GM23248 (cell line): ENCODE measurements at regions not wholly inside any gene's neighbourhood (a gene's known extent, or its start where the extent isn't known, plus 50 kb on each side); places are given as distances from the start of the nearest gene placed in this dataset.

Source experiments
- DNase-seq: peaks from one replicate; pipeline ENCODE4 v3.0.0-alpha.2; 2015
- H2AFZ ChIP-seq: fragments of 200-600 bp; sonication (generic); 2 replicates; pipeline ENCODE4 v1.6.1; 2016; ENCODE audit warnings: antibody characterized with exemption
- H3F3A ChIP-seq: fragments of 200-600 bp; sonication (generic); 2 replicates; pipeline ENCODE4 v1.6.1; 2016; ENCODE audit warnings: mild to moderate bottlenecking, antibody characterized with exemption, mixed run types; ENCODE audit not compliant: insufficient read depth
- H3K27ac ChIP-seq: fragments of 200-600 bp; sonication (generic); 2 replicates; pipeline ENCODE4 v1.5.1; 2016; ENCODE audit warnings: mild to moderate bottlenecking
- H3K27me3 ChIP-seq: fragments of 200-600 bp; sonication (generic); replicated peaks from 2 replicates; pipeline ENCODE4 v1.6.1; 2016; ENCODE audit warnings: mild to moderate bottlenecking; ENCODE audit not compliant: insufficient read depth
- H3K36me3 ChIP-seq: fragments of 200-600 bp; sonication (generic); 2 replicates; pipeline ENCODE4 v1.6.1; 2016; ENCODE audit warnings: low read depth, mild to moderate bottlenecking
- H3K4me1 ChIP-seq: fragments of 200-600 bp; sonication (generic); 2 replicates; pipeline ENCODE4 v1.6.1; 2016; ENCODE audit warnings: mild to moderate bottlenecking; ENCODE audit not compliant: insufficient read depth
- H3K4me2 ChIP-seq: fragments of 200-600 bp; sonication (generic); one replicate; pipeline ENCODE4 v1.6.1; 2016; ENCODE audit warnings: mild to moderate bottlenecking; ENCODE audit not compliant: unreplicated experiment
- H3K4me3 ChIP-seq: fragments of 200-600 bp; sonication (generic); 2 replicates; pipeline ENCODE4 v1.5.1; 2016; ENCODE audit warnings: mild to moderate bottlenecking
- H3K79me2 ChIP-seq: fragments of 200-600 bp; sonication (generic); 2 replicates; pipeline ENCODE4 v1.6.1; 2016; ENCODE audit warnings: mild to moderate bottlenecking; ENCODE audit not compliant: insufficient read depth
- H3K9ac ChIP-seq: fragments of 200-600 bp; sonication (generic); 2 replicates; pipeline ENCODE4 v1.6.1; 2016; ENCODE audit warnings: mild to moderate bottlenecking
- H3K9me2 ChIP-seq: fragments of 200-600 bp; sonication (generic); 2 replicates; pipeline ENCODE4 v1.6.1; 2016; ENCODE audit warnings: mixed run types, mild to moderate bottlenecking, moderate library complexity; ENCODE audit not compliant: insufficient read depth
- H3K9me3 ChIP-seq: fragments of 200-600 bp; sonication (generic); one replicate; pipeline ENCODE4 v1.6.1; 2017; ENCODE audit warnings: low read depth
- H4K20me1 ChIP-seq: fragments of 200-600 bp; sonication (generic); 2 replicates; pipeline ENCODE4 v1.6.0; 2016; ENCODE audit not compliant: insufficient read depth
- EZH2 ChIP-seq: fragments of 200-600 bp; sonication (generic); IDR thresholded peaks from 2 replicates; pipeline ENCODE4 v1.6.1; 2018; ENCODE audit warnings: antibody characterized with exemption, mild to moderate bottlenecking; ENCODE audit not compliant: insufficient read depth, poor library complexity, severe bottlenecking
- EZH2phosphoT487 ChIP-seq: fragments of 200-600 bp; sonication (generic); IDR thresholded peaks from 2 replicates; pipeline ENCODE4 v1.6.1; 2018; ENCODE audit warnings: antibody characterized with exemption, moderate library complexity, mild to moderate bottlenecking, low read depth; ENCODE audit not compliant: insufficient read depth
- WGBS, 2 experiments: methylation state at CpG; one replicate each; pipeline ENCODE4 v1.1.6; 2015 to 2017; ENCODE audit warnings: low lambda C conversion rate in 2 of 2, low coverage in 1 of 2; ENCODE audit errors: missing lambda C conversion rate in 2 of 2; 5-methylcytosine and 5-hydroxymethylcytosine counted together
- in situ Hi-C: fragments of 300-500 bp; cut with MboI; formaldehyde crosslinking; loops from 2 replicates; pipeline ENCODE4 v1.15.0; 2020

DNA sequence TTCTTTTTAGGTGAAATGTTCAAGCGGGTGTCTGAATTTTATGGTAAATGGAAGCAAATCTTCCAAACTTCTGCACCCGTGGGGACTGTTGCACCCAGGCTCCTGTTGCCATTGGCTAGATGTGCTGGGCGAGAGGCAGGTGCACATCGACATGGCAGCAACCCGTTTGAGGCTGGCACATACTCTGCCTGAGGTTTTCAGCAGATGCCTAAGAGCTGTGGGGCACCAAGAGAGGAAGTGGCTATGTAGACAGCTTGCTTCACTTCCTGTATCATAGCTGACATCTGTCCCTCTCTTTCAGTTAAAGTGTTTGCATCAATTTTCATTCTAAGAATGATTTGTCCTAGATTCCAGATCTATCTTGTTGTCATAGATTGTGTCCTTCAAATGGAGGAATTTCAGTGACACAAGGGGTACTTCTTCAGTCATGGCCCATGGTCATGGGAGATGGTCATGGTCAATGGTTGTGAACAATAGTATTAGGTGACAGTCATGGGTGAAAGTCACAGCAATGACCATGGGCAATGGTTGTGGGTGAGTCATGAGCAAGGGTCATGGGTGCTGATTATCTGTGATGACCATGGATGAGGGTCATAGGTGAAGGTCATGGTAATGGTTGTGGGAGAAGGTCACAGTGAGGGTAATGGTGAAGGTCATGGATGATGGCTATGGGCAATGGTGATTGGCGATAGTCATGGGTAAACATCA, 115.1 kb upstream of the IRX4 start:
- no peaks in the 10 kb centered on the region for H3K9me3 ChIP-seq
- TF ChIP-seq EZH2phosphoT487 (no peak), EZH2 (no peak)
- H3K79me2 ChIP-seq = no peaks in the 10 kb centered on the region
- H3K4me2 ChIP-seq = no peak overlapping the region
- no peaks in the 10 kb centered on the region for H3K4me1 ChIP-seq
- no peak overlapping the region for H3K27ac ChIP-seq
- H4K20me1 ChIP-seq = no peaks in the 10 kb centered on the region
- in situ Hi-C loops = no loop called here
- no peak overlapping the region for H3K9ac ChIP-seq
- H3K4me3 ChIP-seq = no peak overlapping the region
- H2AFZ ChIP-seq = no peak overlapping the region
- DNase-seq = no peak
- no peaks in the 10 kb centered on the region for H3K9me2 ChIP-seq
- WGBS, 2 experiments = 22 to 23% methylated on average over 6 of the region's 6 CpGs
- no peaks in the 10 kb centered on the region for H3K27me3 ChIP-seq
- no peaks in the 10 kb centered on the region for H3K36me3 ChIP-seq
- H3F3A ChIP-seq = no peaks in the 10 kb centered on the region

DNA sequence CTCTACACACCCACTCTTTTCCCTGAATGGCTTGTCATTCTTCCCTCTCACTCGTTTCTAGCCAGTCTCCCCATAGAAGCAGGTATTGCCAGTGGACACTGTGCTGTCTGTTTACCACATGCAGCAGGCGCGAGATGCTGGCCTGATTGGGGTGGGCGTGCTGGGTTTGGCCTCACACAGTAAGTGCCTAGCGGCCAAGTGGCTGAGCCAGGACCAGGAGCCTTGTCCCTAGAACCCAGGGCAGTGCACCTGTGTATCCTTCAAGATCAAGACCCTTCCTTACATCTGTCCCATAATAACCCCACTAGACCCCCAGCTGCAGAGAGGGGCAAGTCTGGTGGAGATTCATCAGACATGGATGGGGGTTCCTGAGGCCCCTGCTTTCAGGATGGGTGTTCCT, 112.8 kb upstream of the IRX4 start:
- Histone ChIP-seq H3K79me2 (no peaks in the 10 kb centered on the region), H3K4me3 (no peak overlapping the region), H3K27me3 (no peaks in the 10 kb centered on the region), H3K27ac (no peak overlapping the region), H3K9me2 (no peaks in the 10 kb centered on the region), H3K4me2 (no peak overlapping the region), H2AFZ (no peak overlapping the region), H3K9ac (no peak overlapping the region), H3K9me3 (no peaks in the 10 kb centered on the region), H4K20me1 (no peaks in the 10 kb centered on the region), H3F3A (no peaks in the 10 kb centered on the region), H3K4me1 (no peaks in the 10 kb centered on the region), H3K36me3 (no peaks in the 10 kb centered on the region)
- WGBS, 2 experiments = 31 to 40% methylated on average over 5 of the region's 5 CpGs
- DNase-seq = no peak
- TF ChIP-seq EZH2 (no peak), EZH2phosphoT487 (no peak)
- in situ Hi-C loops = no loop called here

DNA sequence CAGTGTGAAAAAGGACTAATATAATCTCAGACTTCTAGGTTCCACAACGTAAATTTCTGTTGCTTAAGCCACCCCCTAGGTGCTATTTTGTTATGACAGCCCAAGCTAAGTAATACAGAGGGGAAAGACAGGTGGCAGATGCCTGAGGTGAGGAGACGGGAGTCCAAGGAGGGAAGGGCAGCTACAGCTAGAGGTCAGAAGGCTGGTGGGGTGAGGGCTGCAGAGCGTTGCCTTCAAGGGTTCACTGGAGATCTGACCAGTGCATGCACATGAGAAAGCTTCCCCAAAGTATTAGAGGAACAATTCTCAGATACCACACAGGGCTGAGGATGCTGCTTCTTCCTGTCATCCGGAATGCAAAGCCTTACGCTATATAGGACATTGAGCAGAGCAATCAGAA, 104.7 kb upstream of the IRX4 start:
- no peaks in the 10 kb centered on the region for H3K36me3 ChIP-seq
- 13 to 20% methylated on average over 5 of the region's 5 CpGs for WGBS, 2 experiments
- no peak for DNase-seq
- H3K4me2 ChIP-seq = no peak overlapping the region
- TF ChIP-seq EZH2 (no peak), EZH2phosphoT487 (no peak)
- H3K4me3 ChIP-seq = no peak overlapping the region
- H3K79me2 ChIP-seq = no peaks in the 10 kb centered on the region
- no peaks in the 10 kb centered on the region for H3K9me3 ChIP-seq
- in situ Hi-C loops = no loop called here
- no peaks in the 10 kb centered on the region for H3K4me1 ChIP-seq
- H3K9me2 ChIP-seq = no peaks in the 10 kb centered on the region
- H2AFZ ChIP-seq = no peak overlapping the region
- H3K9ac ChIP-seq = no peak overlapping the region
- no peaks in the 10 kb centered on the region for H4K20me1 ChIP-seq
- H3K27ac ChIP-seq = no peak overlapping the region
- H3K27me3 ChIP-seq = no peaks in the 10 kb centered on the region
- no peaks in the 10 kb centered on the region for H3F3A ChIP-seq

DNA sequence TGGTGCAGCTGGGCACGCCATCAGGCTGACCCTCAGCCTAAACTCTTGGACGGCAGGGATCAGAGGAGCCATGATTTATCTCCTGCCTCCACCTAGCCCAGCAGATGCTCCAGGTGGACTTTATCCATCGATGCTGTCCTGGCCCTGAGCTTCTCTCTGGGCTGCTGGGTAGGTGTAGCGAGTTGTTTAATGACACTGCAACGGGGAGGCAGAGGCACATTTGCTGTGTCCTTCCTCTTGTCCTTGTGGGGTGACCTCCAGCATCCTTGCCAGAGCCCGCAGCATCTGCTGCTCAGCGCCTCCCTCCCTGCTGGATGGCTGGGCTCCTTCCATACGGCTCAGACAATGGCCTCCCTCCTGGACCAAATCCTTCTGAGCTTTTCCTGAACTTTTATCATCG, 103.1 kb upstream of the IRX4 start:
- in situ Hi-C loops = no loop called here
- H3K9me3 ChIP-seq = no peaks in the 10 kb centered on the region
- no peak for DNase-seq
- H3F3A ChIP-seq = no peaks in the 10 kb centered on the region
- no peak overlapping the region for H3K4me2 ChIP-seq
- H3K9ac ChIP-seq = no peak overlapping the region
- H3K36me3 ChIP-seq = no peaks in the 10 kb centered on the region
- H3K27ac ChIP-seq = no peak overlapping the region
- 32 to 41% methylated on average over 9 of the region's 9 CpGs for WGBS, 2 experiments
- H2AFZ ChIP-seq = no peak overlapping the region
- H3K27me3 ChIP-seq = no peaks in the 10 kb centered on the region
- no peaks in the 10 kb centered on the region for H4K20me1 ChIP-seq
- TF ChIP-seq EZH2phosphoT487 (no peak), EZH2 (no peak)
- H3K9me2 ChIP-seq = no peaks in the 10 kb centered on the region
- H3K79me2 ChIP-seq = no peaks in the 10 kb centered on the region
- no peak overlapping the region for H3K4me3 ChIP-seq
- H3K4me1 ChIP-seq = no peaks in the 10 kb centered on the region
